ENCODE measurements at regions not wholly inside any gene's neighbourhood (a gene's known extent, or its start where the extent isn't known, plus 50 kb on each side); places are given as distances from the start of the nearest gene placed in this dataset.

DNA sequence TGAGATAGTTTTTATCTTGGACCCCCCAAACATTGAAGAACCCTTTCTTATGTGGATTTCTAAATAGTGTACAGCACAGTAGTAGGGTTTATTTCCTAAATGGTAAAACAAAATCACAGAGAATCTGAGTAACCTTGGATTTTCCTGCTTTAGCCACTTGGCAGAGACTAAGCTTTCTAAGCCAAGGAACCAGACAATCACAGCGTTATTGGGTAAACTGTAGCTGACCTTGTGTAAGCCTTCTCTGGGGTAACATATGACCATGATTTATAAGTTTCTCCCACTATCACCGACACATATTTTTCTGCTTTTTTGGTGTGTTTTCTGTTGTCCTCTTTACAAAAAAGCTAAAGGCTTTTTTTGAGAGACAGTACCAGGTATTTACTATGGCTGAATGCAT is 136.3 kb upstream of the PZP start:
- no peak for TF ChIP-seq EZH2phosphoT487 (IDR thresholded peaks at IDR 0.05; ENCODE audit: low read depth)
- TF ChIP-seq, protein P1, sequence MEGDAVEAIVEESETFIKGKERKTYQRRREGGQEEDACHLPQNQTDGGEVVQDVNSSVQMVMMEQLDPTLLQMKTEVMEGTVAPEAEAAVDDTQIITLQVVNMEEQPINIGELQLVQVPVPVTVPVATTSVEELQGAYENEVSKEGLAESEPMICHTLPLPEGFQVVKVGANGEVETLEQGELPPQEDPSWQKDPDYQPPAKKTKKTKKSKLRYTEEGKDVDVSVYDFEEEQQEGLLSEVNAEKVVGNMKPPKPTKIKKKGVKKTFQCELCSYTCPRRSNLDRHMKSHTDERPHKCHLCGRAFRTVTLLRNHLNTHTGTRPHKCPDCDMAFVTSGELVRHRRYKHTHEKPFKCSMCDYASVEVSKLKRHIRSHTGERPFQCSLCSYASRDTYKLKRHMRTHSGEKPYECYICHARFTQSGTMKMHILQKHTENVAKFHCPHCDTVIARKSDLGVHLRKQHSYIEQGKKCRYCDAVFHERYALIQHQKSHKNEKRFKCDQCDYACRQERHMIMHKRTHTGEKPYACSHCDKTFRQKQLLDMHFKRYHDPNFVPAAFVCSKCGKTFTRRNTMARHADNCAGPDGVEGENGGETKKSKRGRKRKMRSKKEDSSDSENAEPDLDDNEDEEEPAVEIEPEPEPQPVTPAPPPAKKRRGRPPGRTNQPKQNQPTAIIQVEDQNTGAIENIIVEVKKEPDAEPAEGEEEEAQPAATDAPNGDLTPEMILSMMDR (IDR thresholded peaks at IDR 0.05; ENCODE audit: low read depth, low read length) = no peak
